Upper lobe of left lung (tissue), 6 donors: ENCODE measurements at regions not wholly inside any gene's neighbourhood (a gene's known extent, or its start where the extent isn't known, plus 50 kb on each side); places are given as distances from the start of the nearest gene placed in this dataset.

Experiments used
- ATAC-seq, 2 donors: fragments of 200-7000 bp; cut with Tn5 transposase; one replicate each; pipeline ENCODE4 v1.9.1; 2022; ENCODE audit warnings: mild to moderate bottlenecking in 2 of 2, moderate library complexity in 2 of 2; ENCODE audit not compliant: low FRiP score in 2 of 2
- DNase-seq, 2 donors: peaks; one replicate each; pipeline ENCODE4 v3.0.0-alpha.2; 2019 to 2020
- H3K27ac ChIP-seq, 4 donors: fragments of 200-600 bp; sonication (generic); one replicate each; pipeline ENCODE4 v1.5.1; 2016 to 2019
- H3K27me3 ChIP-seq, 4 donors: fragments of 200-600 bp; sonication (generic); one replicate each; pipeline ENCODE4 v1.5.1; 2017 to 2019
- H3K36me3 ChIP-seq, 4 donors: fragments of 200-600 bp; sonication (generic); one replicate each; pipeline ENCODE4 v1.5.1; 2016 to 2019
- H3K4me1 ChIP-seq, 4 donors: fragments of 200-600 bp; sonication (generic); one replicate each; pipeline ENCODE4 v1.5.1; 2018 to 2019
- H3K4me3 ChIP-seq, 4 donors: fragments of 200-600 bp; sonication (generic); one replicate each; pipeline ENCODE4 v1.5.1; 2017 to 2019; ENCODE audit warnings: mild to moderate bottlenecking in 2 of 4, moderate library complexity in 1 of 4
- H3K9me3 ChIP-seq, 4 donors: fragments of 200-600 bp; sonication (generic); one replicate each; pipeline ENCODE4 v1.5.1; 2018 to 2019
- EP300 ChIP-seq, 4 donors: sonication (generic); formaldehyde crosslinking; IDR thresholded peaks; one replicate each; pipeline ENCODE4 v1.5.1; 2017; ENCODE audit warnings: antibody characterized with exemption in 4 of 4, control low read depth in 2 of 4
- POLR2A ChIP-seq, 4 donors: fragments of 450-650 bp; IDR thresholded peaks; one replicate each; pipeline ENCODE4 v1.5.1; 2016 to 2017; ENCODE audit warnings: antibody characterized with exemption in 4 of 4, mild to moderate bottlenecking in 2 of 4
- POLR2AphosphoS5 ChIP-seq, 2 donors: sonication (generic); formaldehyde crosslinking; IDR thresholded peaks; one replicate each; pipeline ENCODE4 v1.5.1; 2017; ENCODE audit warnings: antibody characterized with exemption in 2 of 2
- WGBS, 2 donors: methylation state at CpG; one replicate each; pipeline ENCODE4 v1.1.5; 2017 to 2018; 5-methylcytosine and 5-hydroxymethylcytosine counted together
- TF ChIP-seq, protein P1 (sequence below), 6 experiments: fragments of 450-650 bp in 4 of 6; fragments of 200-600 bp in 2 of 6; sonication (generic) in 2 of 6; IDR thresholded peaks; one replicate each; pipeline ENCODE4 v1.5.1; 2016 to 2019; ENCODE audit warnings: antibody characterized with exemption in 6 of 6
- donor health status: DM: no; HTN: no; CAD: no; lungs with moderate emphysema.
- donor health status: DM: no; HTN: yes; CAD: no; lungs with severe emphysema.

DNA sequence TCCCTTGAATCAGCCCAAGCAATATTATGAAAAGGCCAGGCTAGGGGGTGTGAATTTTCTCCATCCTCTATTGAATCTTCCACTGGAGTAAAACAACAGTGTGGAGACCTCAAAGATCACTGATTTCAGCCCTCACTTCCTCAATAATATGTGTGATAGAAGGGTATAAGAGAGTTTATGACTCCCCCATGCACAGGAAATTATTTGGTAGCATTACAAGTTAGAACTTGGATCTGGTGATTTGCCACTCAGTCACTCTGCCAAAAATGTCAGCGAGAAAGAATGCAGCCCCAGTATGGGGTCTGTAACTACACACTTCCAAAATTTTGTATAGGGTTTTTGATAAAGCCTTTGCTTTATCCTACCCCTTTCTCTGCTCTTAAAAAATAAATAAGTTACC is 81.0 kb upstream of the KCNMB2 start:
- no peaks in the 10 kb centered on the region for H3K9me3 ChIP-seq
- DNase-seq (no peak), ATAC-seq (no peak)
- no peaks in the 10 kb centered on the region for H3K27me3 ChIP-seq
- WGBS, 2 donors = 66 to 81% methylated on average over 1 of the region's 1 CpG
- TF ChIP-seq POLR2A (IDR thresholded peaks at IDR 0.05) (no peak), POLR2AphosphoS5 (IDR thresholded peaks at IDR 0.05) (no peak), EP300 (IDR thresholded peaks at IDR 0.05) (no peak)
- TF ChIP-seq, protein P1, sequence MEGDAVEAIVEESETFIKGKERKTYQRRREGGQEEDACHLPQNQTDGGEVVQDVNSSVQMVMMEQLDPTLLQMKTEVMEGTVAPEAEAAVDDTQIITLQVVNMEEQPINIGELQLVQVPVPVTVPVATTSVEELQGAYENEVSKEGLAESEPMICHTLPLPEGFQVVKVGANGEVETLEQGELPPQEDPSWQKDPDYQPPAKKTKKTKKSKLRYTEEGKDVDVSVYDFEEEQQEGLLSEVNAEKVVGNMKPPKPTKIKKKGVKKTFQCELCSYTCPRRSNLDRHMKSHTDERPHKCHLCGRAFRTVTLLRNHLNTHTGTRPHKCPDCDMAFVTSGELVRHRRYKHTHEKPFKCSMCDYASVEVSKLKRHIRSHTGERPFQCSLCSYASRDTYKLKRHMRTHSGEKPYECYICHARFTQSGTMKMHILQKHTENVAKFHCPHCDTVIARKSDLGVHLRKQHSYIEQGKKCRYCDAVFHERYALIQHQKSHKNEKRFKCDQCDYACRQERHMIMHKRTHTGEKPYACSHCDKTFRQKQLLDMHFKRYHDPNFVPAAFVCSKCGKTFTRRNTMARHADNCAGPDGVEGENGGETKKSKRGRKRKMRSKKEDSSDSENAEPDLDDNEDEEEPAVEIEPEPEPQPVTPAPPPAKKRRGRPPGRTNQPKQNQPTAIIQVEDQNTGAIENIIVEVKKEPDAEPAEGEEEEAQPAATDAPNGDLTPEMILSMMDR (IDR thresholded peaks at IDR 0.05) = no peak
- H3K4me3 ChIP-seq = no peak overlapping the region
- H3K36me3 ChIP-seq = no peaks in the 10 kb centered on the region
- no peak overlapping the region for H3K27ac ChIP-seq
- no peaks in the 10 kb centered on the region for H3K4me1 ChIP-seq

- Histone ChIP-seq H3K36me3 (no peaks in the 10 kb centered on the region), H3K27me3 (no peaks in the 10 kb centered on the region), H3K4me1 (no peaks in the 10 kb centered on the region), H3K4me3 (no peak overlapping the region), H3K9me3 (no peaks in the 10 kb centered on the region), H3K27ac (no peak overlapping the region)
- WGBS, 2 donors = 50 to 56% methylated on average over 1 of the region's 1 CpG
- ATAC-seq (no peak), DNase-seq (no peak)
- TF ChIP-seq POLR2A (IDR thresholded peaks at IDR 0.05) (no peak), EP300 (IDR thresholded peaks at IDR 0.05) (no peak), POLR2AphosphoS5 (IDR thresholded peaks at IDR 0.05) (no peak)
- TF ChIP-seq, protein P1 (IDR thresholded peaks at IDR 0.05) = no peak
Measured at GRCh38 chr3:178455946-178456345, 80.3 kb upstream of the KCNMB2 start.

DNA sequence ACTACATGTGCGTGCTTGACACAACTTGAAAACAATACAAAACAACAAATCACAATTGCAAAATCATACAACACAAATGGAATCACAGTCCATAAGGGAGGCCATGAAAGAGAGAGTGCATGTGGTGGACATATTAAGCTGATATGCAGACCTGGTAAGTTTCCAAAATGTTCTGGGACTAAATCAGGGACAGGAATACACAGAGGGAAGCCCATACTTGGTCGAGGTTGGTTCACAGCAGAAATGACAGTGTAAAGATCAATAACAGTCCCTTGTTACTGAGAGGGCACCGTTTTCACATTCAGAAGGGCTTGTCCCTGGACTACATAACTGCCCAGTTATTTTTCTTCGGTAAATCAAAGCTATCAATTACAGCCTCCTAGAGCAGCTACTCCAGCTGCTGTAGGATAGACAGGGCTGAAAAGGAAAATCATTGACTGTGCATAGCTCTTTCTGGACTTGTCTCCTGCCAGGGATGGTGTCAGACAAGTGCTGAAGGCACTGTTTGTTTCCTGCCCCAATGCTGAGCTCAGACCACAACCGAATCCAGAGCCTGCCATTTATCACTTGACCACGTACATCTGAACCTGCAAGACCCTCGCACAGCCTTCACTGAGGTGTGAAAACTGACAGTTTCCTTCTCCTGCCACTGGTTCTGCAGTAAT is 79.5 kb upstream of the KCNMB2 start:
- no peak for DNase-seq
- no peak for ATAC-seq
- Histone ChIP-seq H3K4me1 (no peaks in the 10 kb centered on the region), H3K27me3 (no peaks in the 10 kb centered on the region), H3K36me3 (no peaks in the 10 kb centered on the region), H3K9me3 (no peaks in the 10 kb centered on the region), H3K4me3 (no peak overlapping the region), H3K27ac (no peak overlapping the region)
- WGBS, 2 donors = 35 to 47% methylated on average over 6 to 7 of the region's 7 CpGs
- TF ChIP-seq, protein P1 (IDR thresholded peaks at IDR 0.05) = no peak
- TF ChIP-seq POLR2AphosphoS5 (IDR thresholded peaks at IDR 0.05) = no peak
- TF ChIP-seq EP300 (IDR thresholded peaks at IDR 0.05) = no peak
- no peak for TF ChIP-seq POLR2A (IDR thresholded peaks at IDR 0.05)

- Histone ChIP-seq H3K27me3 (no peaks in the 10 kb centered on the region), H3K27ac (no peak overlapping the region), H3K4me1 (no peaks in the 10 kb centered on the region), H3K36me3 (no peaks in the 10 kb centered on the region), H3K9me3 (no peaks in the 10 kb centered on the region), H3K4me3 (no peak overlapping the region)
- TF ChIP-seq, protein P1 (IDR thresholded peaks at IDR 0.05) = no peak
- no peak for TF ChIP-seq POLR2A (IDR thresholded peaks at IDR 0.05)
- no peak for TF ChIP-seq POLR2AphosphoS5 (IDR thresholded peaks at IDR 0.05)
- TF ChIP-seq EP300 (IDR thresholded peaks at IDR 0.05) = no peak
- no peak for DNase-seq
- WGBS, 2 donors = 56 to 58% methylated on average over 2 of the region's 2 CpGs
- no peak for ATAC-seq
Measured at GRCh38 chr3:178457511-178457910, 78.7 kb upstream of the KCNMB2 start.
